H1 (cell line): ENCODE measurements at regions not wholly inside any gene's neighbourhood (a gene's known extent, or its start where the extent isn't known, plus 50 kb on each side); places are given as distances from the start of the nearest gene placed in this dataset.

ENCODE experiments used
- CEBPB ChIP-seq: IDR thresholded peaks from 2 replicates; pipeline ENCODE4 v1.6.1; 2012; ENCODE audit warnings: low read depth, low read length
- FOSL1 ChIP-seq: IDR thresholded peaks from 2 replicates; pipeline ENCODE4 v1.6.1; 2011; ENCODE audit warnings: mild to moderate bottlenecking, low read depth, low read length, moderate library complexity; ENCODE audit not compliant: insufficient read depth
- TF ChIP-seq, protein P1 (sequence below): IDR thresholded peaks from 2 replicates; pipeline ENCODE4 v1.6.1; 2011; ENCODE audit warnings: low read length, improper control_type of control experiment

DNA sequence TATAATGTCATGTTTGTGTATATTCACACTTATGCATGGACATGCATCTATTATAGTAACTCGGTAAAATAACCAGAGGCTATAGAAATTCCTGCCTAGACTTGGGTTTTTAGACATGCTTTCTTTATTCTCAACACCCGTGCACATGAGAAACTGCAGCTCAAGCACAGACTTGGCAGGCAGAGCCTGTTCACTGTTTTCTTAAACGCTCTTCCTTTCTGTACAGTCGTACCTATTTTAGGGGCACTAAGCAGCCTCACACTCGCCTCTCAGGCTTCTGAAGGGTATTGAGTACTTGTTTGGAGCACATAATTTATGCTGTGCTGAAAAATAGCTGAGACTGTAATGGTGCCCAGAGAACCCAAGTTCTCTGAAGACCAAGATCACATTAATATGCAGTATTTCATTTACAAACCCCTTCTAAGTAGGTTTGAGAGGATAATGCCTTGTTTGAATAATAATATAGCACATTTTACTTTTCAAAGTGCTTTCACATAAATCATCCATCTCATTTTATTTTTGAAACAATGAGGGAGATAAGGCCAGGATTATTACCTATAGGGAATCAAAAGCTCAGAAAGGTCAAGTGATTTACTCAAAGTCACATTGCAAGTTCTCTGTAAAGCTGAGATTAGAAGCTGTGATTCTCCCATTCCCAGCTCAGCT is 429.9 kb downstream of the SPRY2 start (continued):
- TF ChIP-seq, protein P1, sequence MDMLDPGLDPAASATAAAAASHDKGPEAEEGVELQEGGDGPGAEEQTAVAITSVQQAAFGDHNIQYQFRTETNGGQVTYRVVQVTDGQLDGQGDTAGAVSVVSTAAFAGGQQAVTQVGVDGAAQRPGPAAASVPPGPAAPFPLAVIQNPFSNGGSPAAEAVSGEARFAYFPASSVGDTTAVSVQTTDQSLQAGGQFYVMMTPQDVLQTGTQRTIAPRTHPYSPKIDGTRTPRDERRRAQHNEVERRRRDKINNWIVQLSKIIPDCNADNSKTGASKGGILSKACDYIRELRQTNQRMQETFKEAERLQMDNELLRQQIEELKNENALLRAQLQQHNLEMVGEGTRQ: no peak
- TF ChIP-seq FOSL1 (no peak), CEBPB (no peak)
